GM19467 (cell line): ENCODE measurements at regions not wholly inside any gene's neighbourhood (a gene's known extent, or its start where the extent isn't known, plus 50 kb on each side); places are given as distances from the start of the nearest gene placed in this dataset.

Source experiments
- ATAC-seq: cut with Tn5 transposase; IDR thresholded peaks from one replicate; pipeline ENCODE4 v1.9.1; 2021; ENCODE audit warnings: mild to moderate bottlenecking, moderate library complexity; ENCODE audit not compliant: unreplicated experiment

GRCh38 chr13:106143392-106143791 lies 392.1 kb downstream of the EFNB2 start:
- ATAC-seq = no peak

GRCh38 chr13:106140476-106140875 lies 395.0 kb downstream of the EFNB2 start:
- ATAC-seq = no peak

DNA sequence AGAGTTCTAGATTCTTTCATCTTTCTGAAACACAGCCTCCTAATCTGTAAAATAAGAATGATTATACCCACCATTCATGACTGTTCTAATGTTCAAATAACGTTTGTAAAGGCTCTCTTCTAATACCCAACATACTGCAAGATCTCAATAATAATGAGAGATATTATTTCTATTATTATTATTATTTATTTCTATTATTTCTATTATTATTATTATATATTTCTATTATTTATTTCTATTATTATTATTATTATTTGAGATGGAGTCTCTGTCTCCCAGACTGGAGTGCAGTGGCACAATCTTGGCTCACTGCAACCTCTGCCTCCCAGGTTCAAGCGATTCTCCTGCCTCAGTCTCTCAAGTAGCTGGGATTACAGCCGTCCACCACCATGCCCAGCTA lies 395.5 kb downstream of the EFNB2 start:
- no peak for ATAC-seq

GRCh38 chr13:106139377-106139776 lies 396.1 kb downstream of the EFNB2 start:
- no peak for ATAC-seq

DNA sequence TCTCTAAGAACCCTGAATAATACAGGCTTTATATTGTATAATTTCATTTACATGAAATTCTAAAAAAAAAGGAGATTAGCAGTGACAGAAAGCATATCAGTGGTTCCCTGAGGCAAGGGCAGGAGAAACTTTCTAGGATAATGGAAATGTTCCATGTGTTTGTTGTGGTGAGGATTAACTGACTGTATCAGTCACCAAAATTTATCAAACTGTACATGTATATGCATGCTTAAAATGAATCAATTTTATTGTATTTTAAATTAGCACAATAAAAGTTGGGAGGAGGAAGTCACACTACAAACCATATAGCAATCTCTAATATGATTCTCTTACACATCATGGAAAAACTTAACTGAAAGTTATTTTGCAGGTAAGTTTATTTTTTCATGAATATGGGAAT lies 396.8 kb downstream of the EFNB2 start:
- ATAC-seq = no peak

DNA sequence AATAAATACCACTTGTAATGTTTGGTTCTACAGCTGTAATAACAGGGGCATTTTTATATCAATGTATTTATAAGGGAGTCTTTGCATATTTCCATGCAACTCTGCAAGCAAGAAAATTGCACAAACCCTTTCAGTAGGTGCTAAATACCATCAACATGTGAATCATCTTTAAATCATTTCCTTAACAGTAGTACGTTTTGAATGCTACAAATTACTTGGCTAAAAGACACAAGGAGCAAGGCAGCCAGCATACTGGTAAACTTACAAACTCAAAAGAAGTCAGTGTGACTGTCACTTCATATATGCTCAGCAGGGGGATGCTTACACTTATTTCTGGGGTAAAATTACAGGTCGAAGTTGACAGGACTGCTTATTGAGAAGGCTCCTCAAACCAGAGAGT lies 402.4 kb downstream of the EFNB2 start:
- no peak for ATAC-seq

DNA sequence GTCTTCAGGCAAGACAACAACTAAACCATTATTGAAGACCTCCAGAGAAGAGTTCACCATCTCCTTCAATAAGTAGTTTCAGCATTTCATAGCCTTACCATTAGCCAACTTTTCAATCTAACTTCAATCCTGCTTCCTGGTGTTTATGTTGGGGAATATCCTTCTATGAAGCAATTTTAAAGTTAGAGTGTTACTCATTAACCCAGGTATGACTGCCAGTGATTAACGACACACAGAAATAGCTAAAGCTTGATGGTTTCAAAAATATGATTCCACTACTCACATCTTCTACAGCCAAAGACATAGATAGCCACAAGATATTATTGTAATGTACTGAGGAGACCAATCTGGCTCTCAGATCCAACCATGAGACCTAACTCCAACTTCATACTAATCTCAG lies 403.2 kb downstream of the EFNB2 start:
- no peak for ATAC-seq

DNA sequence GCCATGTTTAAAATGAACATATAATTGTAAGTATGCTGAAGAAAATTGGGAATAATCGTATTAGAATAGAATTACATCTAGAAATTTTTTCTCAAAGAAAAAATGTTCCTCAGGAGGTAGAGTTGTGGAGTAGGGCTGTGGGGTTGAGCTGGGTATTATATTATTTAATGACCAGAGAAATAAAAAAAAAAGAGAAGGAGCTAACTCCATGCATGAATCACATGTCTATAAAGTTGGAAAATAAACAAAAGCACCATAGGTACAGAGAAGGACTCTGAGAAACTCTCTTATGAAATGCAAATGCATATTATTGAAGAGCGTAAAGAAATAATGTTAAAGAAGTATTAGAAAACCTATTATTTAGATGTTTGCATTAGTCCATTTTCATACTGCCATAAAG lies 405.5 kb downstream of the EFNB2 start:
- no peak for ATAC-seq

- no peak for ATAC-seq
Observed at GRCh38 chr13:106129273-106129672, 406.2 kb downstream of the EFNB2 start.

GRCh38 chr13:106122234-106122633 lies 413.2 kb downstream of the EFNB2 start:
- no peak for ATAC-seq

DNA sequence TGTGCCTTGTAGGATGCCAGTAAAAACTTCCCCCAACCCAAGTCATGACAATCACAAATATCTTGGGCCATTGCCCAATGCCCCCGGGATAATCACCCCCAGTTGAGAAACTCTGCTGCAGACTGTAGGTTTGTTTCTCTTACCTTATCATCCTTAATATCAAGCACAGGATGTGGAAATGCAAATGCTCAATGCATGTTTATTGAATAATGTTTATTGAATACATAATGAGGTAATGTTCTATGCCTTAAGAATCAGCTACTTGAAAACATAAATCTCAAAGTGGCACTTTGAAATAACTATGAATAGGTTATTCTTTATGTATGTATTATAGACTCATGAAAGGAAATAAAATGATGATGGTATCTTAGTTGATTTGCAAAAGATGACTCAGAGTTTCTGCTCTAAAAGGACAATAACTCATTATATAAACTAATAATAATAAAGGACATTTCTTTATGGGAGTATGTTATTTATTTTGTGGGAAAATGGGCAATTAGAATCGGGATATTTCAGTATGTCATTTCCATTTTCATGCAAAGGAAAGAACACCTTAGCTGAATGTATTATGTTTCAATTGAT lies 414.2 kb downstream of the EFNB2 start:
- no peak for ATAC-seq

- ATAC-seq = no peak
Observed at GRCh38 chr13:106118996-106119395, 416.5 kb downstream of the EFNB2 start.

- ATAC-seq = no peak
Observed at GRCh38 chr13:106118050-106118449, 417.4 kb downstream of the EFNB2 start.

DNA sequence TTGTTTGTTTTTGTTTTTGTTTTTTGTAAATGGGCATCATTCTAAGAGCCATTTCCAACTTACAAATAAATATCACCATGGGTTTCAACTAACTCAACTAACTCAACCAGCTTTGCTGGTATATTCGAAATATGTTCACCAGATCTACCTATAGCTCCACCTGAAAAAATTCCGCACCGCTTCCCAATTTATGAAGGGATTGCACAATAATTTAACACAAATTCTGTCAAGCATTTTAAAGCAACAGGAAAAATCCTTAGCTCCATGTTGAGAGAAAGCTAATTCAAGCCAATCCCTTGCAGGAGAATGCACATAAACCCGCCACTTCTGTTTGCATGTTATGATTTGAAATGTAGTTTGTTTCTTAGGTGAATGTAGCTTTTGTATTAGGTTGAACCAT lies 417.8 kb downstream of the EFNB2 start:
- no peak for ATAC-seq

DNA sequence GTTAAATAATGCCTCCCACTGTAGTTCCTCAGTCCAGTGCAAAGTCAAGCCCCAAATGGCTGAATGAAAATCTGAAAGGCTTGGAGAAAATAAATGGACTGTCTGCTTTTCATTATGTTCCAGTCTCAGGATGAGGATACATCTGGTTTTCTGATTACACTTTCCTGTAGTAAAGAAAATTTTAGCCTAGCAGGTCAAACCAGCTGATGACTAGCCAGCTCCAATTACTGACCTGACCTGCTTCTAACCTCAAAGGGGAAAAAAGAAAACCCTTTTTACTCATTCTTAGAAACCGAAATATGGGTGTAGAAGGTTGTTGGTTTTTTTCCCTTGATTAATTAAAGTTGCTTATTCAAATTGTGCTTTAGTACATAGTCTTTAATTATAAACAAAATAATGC lies 418.4 kb downstream of the EFNB2 start:
- ATAC-seq = no peak

- ATAC-seq = no peak
Observed at GRCh38 chr13:106115081-106115480, 420.4 kb downstream of the EFNB2 start.

- no peak for ATAC-seq
Observed at GRCh38 chr13:106113796-106114195, 421.7 kb downstream of the EFNB2 start.

- no peak for ATAC-seq
Observed at GRCh38 chr13:106112191-106112590, 423.3 kb downstream of the EFNB2 start.

DNA sequence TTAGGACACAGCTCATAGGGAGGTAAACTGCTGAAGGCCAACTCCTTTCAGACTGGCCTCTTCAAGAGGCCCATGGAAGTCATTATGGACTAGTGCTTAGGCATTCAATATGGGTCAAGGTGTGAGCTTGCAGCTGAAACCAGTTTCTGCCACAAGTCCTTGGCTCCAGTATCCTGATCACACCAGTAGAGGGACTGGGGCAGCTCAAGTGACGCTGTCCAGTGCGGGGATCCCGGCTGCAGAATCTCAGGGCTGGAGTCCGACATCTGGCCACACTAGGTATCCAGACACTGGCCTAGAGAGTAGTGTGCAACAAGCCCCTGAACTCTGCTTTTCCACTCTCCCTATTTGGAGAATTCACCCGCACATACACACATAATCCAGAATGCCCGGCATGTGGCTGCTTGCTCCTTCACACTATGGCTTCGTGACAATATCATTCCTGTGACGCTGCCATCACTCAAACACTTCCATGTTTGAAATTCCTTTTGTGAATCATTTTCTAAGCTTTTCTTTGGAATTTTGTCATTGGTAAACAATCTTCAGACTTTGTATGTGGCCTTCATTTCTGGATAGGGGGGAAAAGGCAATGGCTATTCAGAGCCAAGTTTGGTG lies 425.1 kb downstream of the EFNB2 start:
- ATAC-seq = no peak

DNA sequence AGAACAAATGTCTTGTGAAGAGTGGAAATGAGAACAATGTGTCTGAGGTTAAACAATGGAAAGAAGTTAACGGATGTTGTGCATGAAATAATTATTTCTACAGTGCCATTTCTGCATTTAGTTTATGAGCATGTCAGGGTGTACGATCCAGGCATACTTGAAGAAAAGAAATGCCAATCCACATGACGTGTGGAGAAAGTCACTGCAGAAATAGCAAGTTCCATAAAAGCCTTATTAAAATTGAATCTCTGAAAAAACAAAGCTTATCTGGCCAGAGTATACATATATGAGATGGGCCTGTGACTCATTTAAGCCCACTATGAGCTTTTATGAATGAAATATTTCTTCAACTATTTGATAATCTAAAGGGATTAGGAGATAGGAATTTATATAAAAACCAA lies 426.1 kb downstream of the EFNB2 start:
- no peak for ATAC-seq

- ATAC-seq = no peak
Observed at GRCh38 chr13:106108346-106108745, 427.1 kb downstream of the EFNB2 start.

- ATAC-seq = no peak
Observed at GRCh38 chr13:106107061-106107460, 428.4 kb downstream of the EFNB2 start.

DNA sequence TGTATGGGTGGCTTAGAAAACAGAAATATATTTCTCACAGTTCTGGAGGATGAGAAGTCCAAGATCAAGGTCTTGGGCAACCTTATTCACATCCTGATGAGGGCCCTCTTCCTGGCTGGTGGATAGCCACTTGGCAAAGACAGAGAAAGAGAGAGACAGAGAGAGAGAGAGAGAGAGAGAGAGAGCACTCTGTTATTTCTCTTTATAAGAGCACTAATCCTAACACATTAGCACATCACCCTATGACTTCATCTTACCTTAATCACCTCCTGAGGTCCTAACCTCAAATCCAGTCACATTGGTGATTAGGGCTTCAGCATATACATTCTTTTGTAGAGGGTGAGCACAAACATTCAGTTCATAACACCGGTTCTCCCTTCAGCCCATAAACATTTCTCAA lies 430.3 kb downstream of the EFNB2 start:
- ATAC-seq = no peak
